GM23248 (cell line): ENCODE measurements at regions not wholly inside any gene's neighbourhood (a gene's known extent, or its start where the extent isn't known, plus 50 kb on each side); places are given as distances from the start of the nearest gene placed in this dataset.

Experiments used
- DNase-seq: peaks from one replicate; pipeline ENCODE4 v3.0.0-alpha.2; 2015
- H2AFZ ChIP-seq: fragments of 200-600 bp; sonication (generic); 2 replicates; pipeline ENCODE4 v1.6.1; 2016; ENCODE audit warnings: antibody characterized with exemption
- H3F3A ChIP-seq: fragments of 200-600 bp; sonication (generic); 2 replicates; pipeline ENCODE4 v1.6.1; 2016; ENCODE audit warnings: mild to moderate bottlenecking, antibody characterized with exemption, mixed run types; ENCODE audit not compliant: insufficient read depth
- H3K27ac ChIP-seq: fragments of 200-600 bp; sonication (generic); 2 replicates; pipeline ENCODE4 v1.5.1; 2016; ENCODE audit warnings: mild to moderate bottlenecking
- H3K27me3 ChIP-seq: fragments of 200-600 bp; sonication (generic); replicated peaks from 2 replicates; pipeline ENCODE4 v1.6.1; 2016; ENCODE audit warnings: mild to moderate bottlenecking; ENCODE audit not compliant: insufficient read depth
- H3K36me3 ChIP-seq: fragments of 200-600 bp; sonication (generic); 2 replicates; pipeline ENCODE4 v1.6.1; 2016; ENCODE audit warnings: low read depth, mild to moderate bottlenecking
- H3K4me1 ChIP-seq: fragments of 200-600 bp; sonication (generic); 2 replicates; pipeline ENCODE4 v1.6.1; 2016; ENCODE audit warnings: mild to moderate bottlenecking; ENCODE audit not compliant: insufficient read depth
- H3K4me2 ChIP-seq: fragments of 200-600 bp; sonication (generic); one replicate; pipeline ENCODE4 v1.6.1; 2016; ENCODE audit warnings: mild to moderate bottlenecking; ENCODE audit not compliant: unreplicated experiment
- H3K4me3 ChIP-seq: fragments of 200-600 bp; sonication (generic); 2 replicates; pipeline ENCODE4 v1.5.1; 2016; ENCODE audit warnings: mild to moderate bottlenecking
- H3K79me2 ChIP-seq: fragments of 200-600 bp; sonication (generic); 2 replicates; pipeline ENCODE4 v1.6.1; 2016; ENCODE audit warnings: mild to moderate bottlenecking; ENCODE audit not compliant: insufficient read depth
- H3K9ac ChIP-seq: fragments of 200-600 bp; sonication (generic); 2 replicates; pipeline ENCODE4 v1.6.1; 2016; ENCODE audit warnings: mild to moderate bottlenecking
- H3K9me2 ChIP-seq: fragments of 200-600 bp; sonication (generic); 2 replicates; pipeline ENCODE4 v1.6.1; 2016; ENCODE audit warnings: mixed run types, mild to moderate bottlenecking, moderate library complexity; ENCODE audit not compliant: insufficient read depth
- H3K9me3 ChIP-seq: fragments of 200-600 bp; sonication (generic); one replicate; pipeline ENCODE4 v1.6.1; 2017; ENCODE audit warnings: low read depth
- H4K20me1 ChIP-seq: fragments of 200-600 bp; sonication (generic); 2 replicates; pipeline ENCODE4 v1.6.0; 2016; ENCODE audit not compliant: insufficient read depth
- EZH2 ChIP-seq: fragments of 200-600 bp; sonication (generic); IDR thresholded peaks from 2 replicates; pipeline ENCODE4 v1.6.1; 2018; ENCODE audit warnings: antibody characterized with exemption, mild to moderate bottlenecking; ENCODE audit not compliant: insufficient read depth, poor library complexity, severe bottlenecking
- EZH2phosphoT487 ChIP-seq: fragments of 200-600 bp; sonication (generic); IDR thresholded peaks from 2 replicates; pipeline ENCODE4 v1.6.1; 2018; ENCODE audit warnings: antibody characterized with exemption, moderate library complexity, mild to moderate bottlenecking, low read depth; ENCODE audit not compliant: insufficient read depth
- WGBS, 2 experiments: methylation state at CpG; one replicate each; pipeline ENCODE4 v1.1.6; 2015 to 2017; ENCODE audit warnings: low lambda C conversion rate in 2 of 2, low coverage in 1 of 2; ENCODE audit errors: missing lambda C conversion rate in 2 of 2; 5-methylcytosine and 5-hydroxymethylcytosine counted together
- in situ Hi-C: fragments of 300-500 bp; cut with MboI; formaldehyde crosslinking; loops from 2 replicates; pipeline ENCODE4 v1.15.0; 2020

GRCh38 chr2:145018502-145018901, 498.6 kb upstream of the ZEB2 start:
- WGBS, 2 experiments: 72 to 76% methylated on average over 5 of the region's 5 CpGs
- Histone ChIP-seq H3K79me2 (no peaks in the 10 kb centered on the region), H4K20me1 (no peaks in the 10 kb centered on the region), H3K9me3 (no peaks in the 10 kb centered on the region), H3K27me3 (no peaks in the 10 kb centered on the region), H3K4me3 (no peak overlapping the region), H2AFZ (no peak overlapping the region), H3K4me2 (no peak overlapping the region), H3K27ac (no peak overlapping the region), H3F3A (peaks cover 14% of the 10 kb centered on the region), H3K9me2 (no peaks in the 10 kb centered on the region), H3K4me1 (peaks cover 19% of the 10 kb centered on the region), H3K9ac (no peak overlapping the region), H3K36me3 (no peaks in the 10 kb centered on the region)
- no peak for DNase-seq
- TF ChIP-seq EZH2 (no peak), EZH2phosphoT487 (no peak)
- in situ Hi-C loops: no loop called here

GRCh38 chr2:145017149-145017548, 497.2 kb upstream of the ZEB2 start:
- Histone ChIP-seq H2AFZ (no peak overlapping the region), H3K36me3 (no peaks in the 10 kb centered on the region), H4K20me1 (no peaks in the 10 kb centered on the region), H3K9me3 (no peaks in the 10 kb centered on the region), H3K4me2 (no peak overlapping the region), H3K4me3 (no peak overlapping the region), H3K27ac (no peak overlapping the region), H3F3A (peaks cover under 1% of the 10 kb centered on the region; the same call in 1 of the 2 replicates), H3K79me2 (no peaks in the 10 kb centered on the region), H3K4me1 (peaks cover 5% of the 10 kb centered on the region), H3K9me2 (no peaks in the 10 kb centered on the region), H3K9ac (no peak overlapping the region), H3K27me3 (no peaks in the 10 kb centered on the region)
- peak; percentile 10 for DNase-seq
- in situ Hi-C loops: no loop called here
- 92 to 94% methylated on average over 1 of the region's 1 CpG for WGBS, 2 experiments
- no peak for TF ChIP-seq EZH2
- no peak for TF ChIP-seq EZH2phosphoT487

GRCh38 chr2:145016711-145017110, 496.8 kb upstream of the ZEB2 start:
- H3K9me3 ChIP-seq: no peaks in the 10 kb centered on the region
- no peaks in the 10 kb centered on the region for H3F3A ChIP-seq
- in situ Hi-C loops: no loop called here
- H3K4me1 ChIP-seq: peaks cover under 1% of the 10 kb centered on the region; the same call in 1 of the 2 replicates
- TF ChIP-seq EZH2: no peak
- TF ChIP-seq EZH2phosphoT487: no peak
- no peak overlapping the region for H2AFZ ChIP-seq
- no peaks in the 10 kb centered on the region for H3K79me2 ChIP-seq
- H3K4me2 ChIP-seq: no peak overlapping the region
- no peaks in the 10 kb centered on the region for H3K36me3 ChIP-seq
- no peak for DNase-seq
- no peaks in the 10 kb centered on the region for H3K27me3 ChIP-seq
- no peaks in the 10 kb centered on the region for H4K20me1 ChIP-seq
- H3K27ac ChIP-seq: no peak overlapping the region
- H3K9me2 ChIP-seq: no peaks in the 10 kb centered on the region
- H3K9ac ChIP-seq: no peak overlapping the region
- no peak overlapping the region for H3K4me3 ChIP-seq

- TF ChIP-seq EZH2phosphoT487 (no peak), EZH2 (no peak)
- 98 to 99% methylated on average over 2 of the region's 2 CpGs for WGBS, 2 experiments
- Histone ChIP-seq H3K9ac (no peak overlapping the region), H3K27ac (no peak overlapping the region), H3K27me3 (no peaks in the 10 kb centered on the region), H3K9me2 (no peaks in the 10 kb centered on the region), H2AFZ (no peak overlapping the region), H3K36me3 (no peaks in the 10 kb centered on the region), H3K4me3 (no peak overlapping the region), H3F3A (no peaks in the 10 kb centered on the region), H3K4me2 (no peak overlapping the region), H4K20me1 (no peaks in the 10 kb centered on the region), H3K9me3 (no peaks in the 10 kb centered on the region), H3K79me2 (no peaks in the 10 kb centered on the region), H3K4me1 (no peaks in the 10 kb centered on the region)
- in situ Hi-C loops: no loop called here
- DNase-seq: no peak
Observed at GRCh38 chr2:145015561-145015960, 495.6 kb upstream of the ZEB2 start.

- no peak overlapping the region for H2AFZ ChIP-seq
- in situ Hi-C loops: no loop called here
- no peak overlapping the region for H3K27ac ChIP-seq
- WGBS, 2 experiments: 96 to 100% methylated on average over 3 of the region's 3 CpGs
- no peak overlapping the region for H3K4me3 ChIP-seq
- no peaks in the 10 kb centered on the region for H3K27me3 ChIP-seq
- no peaks in the 10 kb centered on the region for H3K36me3 ChIP-seq
- no peaks in the 10 kb centered on the region for H3K79me2 ChIP-seq
- peaks cover 6% of the 10 kb centered on the region for H3F3A ChIP-seq
- H3K9ac ChIP-seq: no peak overlapping the region
- no peaks in the 10 kb centered on the region for H4K20me1 ChIP-seq
- no peak overlapping the region for H3K4me2 ChIP-seq
- TF ChIP-seq EZH2phosphoT487 (no peak), EZH2 (no peak)
- DNase-seq: no peak
- H3K9me3 ChIP-seq: no peaks in the 10 kb centered on the region
- no peaks in the 10 kb centered on the region for H3K9me2 ChIP-seq
- H3K4me1 ChIP-seq: peaks cover 6% of the 10 kb centered on the region
Observed at GRCh38 chr2:145012806-145013205, 492.9 kb upstream of the ZEB2 start.
